ENCODE measurements at regions not wholly inside any gene's neighbourhood (a gene's known extent, or its start where the extent isn't known, plus 50 kb on each side); places are given as distances from the start of the nearest gene placed in this dataset.

DNA sequence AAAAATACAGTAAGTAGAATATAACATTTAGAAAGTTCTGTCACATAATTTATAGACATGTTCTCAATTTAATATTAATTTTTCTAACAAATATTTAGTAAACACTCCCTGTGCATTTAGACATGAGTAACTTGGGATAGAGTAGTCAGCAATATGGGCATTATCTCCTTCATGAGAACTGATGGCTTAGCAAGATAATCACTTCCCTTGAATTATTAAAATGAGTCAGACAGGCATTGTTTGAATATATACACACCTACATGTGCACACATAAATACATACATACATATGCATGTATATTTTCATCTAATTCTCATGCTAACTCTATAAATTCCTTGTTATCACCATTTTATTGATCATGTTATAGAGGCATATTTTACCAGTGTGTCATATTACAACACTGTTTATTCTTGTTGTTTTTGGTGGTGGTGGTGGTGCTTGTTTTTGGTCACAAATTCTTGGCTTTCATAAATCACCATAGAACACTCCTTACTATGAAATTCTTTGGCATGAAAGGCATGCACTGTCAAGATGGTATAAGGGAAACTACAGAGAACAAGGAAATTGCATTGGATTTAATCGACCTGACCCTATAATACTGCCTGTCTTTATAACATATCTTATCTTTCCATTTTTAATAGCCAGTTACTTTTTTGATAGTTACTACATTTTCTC, 434.5 kb upstream of the MANEA start:
- no peak for DNase-seq (ENCODE audit: low read depth in 2 of 2)

DNA sequence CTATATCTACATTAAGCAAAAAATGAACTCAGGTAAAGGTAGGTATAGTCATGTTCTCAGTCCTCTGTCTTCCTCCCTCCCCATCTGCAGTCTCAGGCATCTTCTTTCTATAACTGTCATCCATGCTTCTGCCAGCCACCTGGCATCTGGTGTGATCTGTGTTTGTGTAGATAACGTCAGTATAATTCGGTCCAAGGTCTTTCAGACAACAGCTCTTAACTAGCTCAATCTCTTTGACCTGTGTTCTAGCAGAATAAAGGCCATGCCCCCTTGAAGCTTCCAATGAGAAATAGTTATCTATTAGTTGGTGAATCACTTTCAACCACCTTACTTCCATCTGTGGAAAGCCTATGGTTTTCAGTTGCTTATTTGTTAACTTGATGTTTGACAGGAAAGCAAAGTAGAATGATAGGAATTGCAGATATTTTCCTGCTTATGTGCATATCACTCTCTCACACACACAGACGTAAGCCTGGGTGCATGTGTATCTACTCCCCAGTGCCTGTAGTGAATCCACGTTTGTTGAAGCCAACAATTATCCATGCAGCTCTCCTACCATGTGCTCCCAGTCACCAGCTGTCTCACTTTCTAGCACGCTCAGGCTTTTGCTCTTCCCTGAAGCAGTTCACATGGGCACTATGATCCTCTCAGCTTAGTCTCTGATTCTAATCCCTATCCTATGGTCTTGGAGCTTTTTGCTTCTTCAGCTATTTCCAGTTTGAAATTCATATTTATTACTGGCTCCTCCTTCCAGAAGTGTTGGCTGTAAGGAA, 433.7 kb upstream of the MANEA start:
- DNase-seq (ENCODE audit: low read depth in 2 of 2) = no peak

DNA sequence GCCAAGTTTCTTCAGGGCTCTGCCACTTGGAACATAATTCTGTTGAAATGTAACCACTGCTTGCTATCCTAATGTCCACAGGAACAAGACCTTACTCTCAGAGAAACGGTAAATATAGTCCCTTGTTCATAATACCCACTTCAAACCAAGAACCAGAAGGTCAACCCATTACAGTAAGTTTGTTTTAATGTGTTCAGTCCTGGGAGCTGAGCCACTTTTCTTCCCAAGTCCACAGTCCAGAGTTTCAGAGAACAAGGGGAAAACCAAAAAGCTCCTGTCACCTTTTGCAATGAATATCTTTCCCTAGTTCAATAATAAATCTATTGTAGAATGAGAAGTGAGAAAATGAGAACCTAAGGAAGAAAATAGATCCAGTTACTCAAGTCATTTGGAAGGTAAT, 431.9 kb upstream of the MANEA start:
- DNase-seq (ENCODE audit: low read depth in 2 of 2) = no peak

DNA sequence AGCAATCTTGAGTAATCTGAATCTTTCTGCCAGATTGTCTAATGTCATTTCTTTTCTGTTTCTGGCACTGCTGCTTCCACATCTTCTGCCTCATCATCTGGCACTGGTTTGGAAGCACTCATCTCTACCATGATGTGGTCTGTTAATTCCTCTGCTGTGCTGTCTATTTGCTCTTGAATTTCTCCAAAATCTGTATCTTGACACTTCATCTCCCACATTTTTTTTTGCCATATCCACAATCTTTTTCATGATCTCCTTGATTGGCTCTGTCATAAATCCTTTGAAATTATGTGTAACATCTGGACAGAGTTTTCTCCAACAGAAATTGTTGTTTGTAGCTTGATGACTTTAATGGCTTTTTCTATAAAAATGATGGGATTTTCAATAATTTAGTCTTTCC, 417.8 kb upstream of the MANEA start:
- DNase-seq (ENCODE audit: low read depth in 2 of 2) = no peak

DNA sequence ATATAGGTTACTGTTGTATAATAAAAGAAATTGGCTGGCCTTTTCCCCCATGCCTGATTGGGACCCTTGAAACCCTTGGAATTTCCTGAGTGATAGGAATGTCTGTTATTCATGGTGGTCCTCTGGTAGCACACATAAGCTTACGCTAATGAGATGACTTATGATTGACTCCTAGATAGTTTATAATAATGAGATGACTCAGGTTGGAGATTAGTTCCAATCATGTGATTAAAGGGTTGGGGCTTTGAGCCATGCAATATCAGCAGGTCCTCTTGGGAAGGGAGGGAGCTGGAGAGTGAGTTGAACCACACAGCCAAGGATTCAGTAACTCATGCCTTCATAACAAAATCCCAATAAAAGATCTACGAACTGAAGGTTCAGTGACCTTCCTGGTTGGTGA, 407.6 kb upstream of the MANEA start:
- DNase-seq (ENCODE audit: low read depth in 2 of 2) = no peak

DNA sequence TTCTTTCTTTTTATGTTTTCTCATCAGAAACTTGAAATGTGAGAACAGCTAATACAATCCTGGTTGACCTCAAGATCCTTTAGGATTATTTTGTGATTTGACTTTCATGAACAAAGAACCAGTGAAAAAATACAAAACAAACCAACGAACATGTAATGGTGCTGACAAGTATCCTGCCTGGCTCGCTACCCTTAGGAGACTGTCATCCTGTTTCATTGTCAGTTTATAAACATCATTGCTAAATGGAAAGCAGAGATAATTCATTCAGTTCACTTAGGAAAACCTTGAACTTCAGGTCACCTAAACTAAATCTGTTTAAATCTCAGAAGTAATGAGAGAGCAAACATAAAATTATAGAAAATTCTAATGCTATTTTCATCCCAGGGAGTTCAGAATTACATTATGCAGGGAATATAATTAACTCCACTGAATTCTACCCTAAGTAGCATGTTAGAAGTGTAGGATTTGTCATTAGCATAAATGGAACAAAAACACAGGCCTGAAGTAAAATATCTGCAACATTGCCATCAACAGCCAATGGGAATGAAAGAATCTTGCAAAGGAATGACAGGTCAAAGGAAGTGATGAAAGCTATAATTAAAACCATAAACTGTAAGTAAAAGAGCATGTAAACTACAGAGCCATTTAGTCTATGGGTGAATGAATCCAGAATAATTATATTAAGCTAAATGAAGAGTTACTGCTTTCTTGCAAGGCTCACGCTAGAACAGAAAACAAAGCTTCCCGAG, 401.2 kb upstream of the MANEA start:
- no peak for DNase-seq (ENCODE audit: low read depth in 2 of 2)

DNA sequence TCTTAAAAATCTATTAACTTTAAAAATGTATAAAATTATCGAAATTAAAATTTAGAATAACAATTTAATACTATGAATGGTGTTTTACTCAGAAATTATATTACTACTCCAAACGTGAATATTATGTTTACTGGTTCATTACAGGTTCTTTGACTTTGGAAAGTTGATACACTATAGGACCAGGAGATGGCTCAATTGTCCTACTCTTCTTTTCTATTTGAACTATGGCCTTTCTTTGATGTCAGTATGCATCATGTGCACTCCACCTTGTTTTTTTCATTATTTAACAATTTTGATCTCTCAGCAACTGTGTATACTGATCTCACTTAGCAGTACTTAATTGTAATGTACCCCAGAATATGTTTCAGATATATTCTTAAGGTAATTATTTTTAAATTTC, 391.5 kb upstream of the MANEA start:
- no peak for DNase-seq (ENCODE audit: low read depth in 2 of 2)

DNA sequence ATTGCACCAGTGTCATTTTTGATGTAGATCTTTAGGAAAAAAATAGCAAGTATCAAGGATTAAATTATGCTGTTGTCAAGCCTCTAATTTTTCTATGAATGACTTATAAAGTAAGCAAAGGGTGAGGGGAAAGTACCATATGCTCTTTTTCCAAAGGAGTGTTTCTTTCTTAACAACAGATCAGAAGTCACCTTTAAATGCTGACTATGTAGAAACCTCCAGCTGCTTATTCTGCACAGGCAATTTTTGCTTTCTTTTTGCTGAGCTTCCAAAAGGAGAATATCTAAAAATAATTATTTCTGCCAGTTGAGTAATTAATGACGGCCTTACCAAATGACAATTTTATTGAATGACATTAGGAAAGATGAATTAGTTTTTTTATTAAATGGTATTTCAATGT, 390.6 kb upstream of the MANEA start:
- no peak for DNase-seq (ENCODE audit: low read depth in 2 of 2)

DNA sequence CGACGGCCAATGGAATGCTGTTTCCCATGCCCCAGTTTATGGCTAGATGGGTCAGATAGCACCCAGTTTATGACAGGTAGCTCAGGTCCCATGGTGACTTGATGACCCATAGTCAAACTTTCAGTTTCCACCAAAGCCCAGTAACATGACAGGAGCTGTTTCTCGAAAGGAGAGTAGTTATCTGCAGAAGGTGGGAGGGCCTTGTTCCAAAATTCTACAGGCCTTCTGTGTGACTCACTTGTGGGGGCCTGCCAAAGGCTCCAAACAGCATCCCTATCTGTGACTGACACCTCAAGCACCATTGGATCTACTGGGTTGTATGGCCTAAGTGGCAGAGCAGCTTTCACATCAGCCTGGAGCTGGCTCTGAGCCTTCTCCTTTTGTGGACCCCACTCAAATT, 379.7 kb upstream of the MANEA start:
- no peak for DNase-seq (ENCODE audit: low read depth in 2 of 2)

DNA sequence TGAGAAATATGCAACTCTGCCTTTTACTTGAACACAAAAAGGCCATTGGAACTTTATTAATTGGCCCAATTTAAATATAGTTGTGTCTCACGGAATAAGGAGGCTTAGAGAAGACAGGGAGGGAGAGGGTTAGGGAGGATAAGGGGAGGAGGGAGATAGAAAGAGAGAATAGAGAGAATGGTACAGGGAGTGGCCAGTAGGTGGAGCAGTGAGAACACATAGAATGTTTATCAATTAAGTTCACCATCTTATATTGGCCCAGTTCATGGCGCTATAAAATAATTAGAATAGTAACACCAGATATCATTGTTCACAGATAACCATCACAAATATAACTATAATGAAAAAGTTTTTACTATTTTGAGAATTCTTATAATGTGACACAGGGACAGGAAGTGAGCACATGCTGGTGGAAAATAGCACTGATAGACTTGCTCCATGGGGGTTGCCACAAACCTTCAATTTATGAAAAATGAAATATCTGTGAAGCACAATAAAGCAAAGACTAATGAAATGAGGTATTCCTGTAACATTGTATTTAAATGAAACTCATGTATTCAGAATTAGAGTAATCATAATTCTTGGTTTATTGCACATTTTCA, 374.1 kb upstream of the MANEA start:
- no peak for DNase-seq (ENCODE audit: low read depth in 2 of 2)

DNA sequence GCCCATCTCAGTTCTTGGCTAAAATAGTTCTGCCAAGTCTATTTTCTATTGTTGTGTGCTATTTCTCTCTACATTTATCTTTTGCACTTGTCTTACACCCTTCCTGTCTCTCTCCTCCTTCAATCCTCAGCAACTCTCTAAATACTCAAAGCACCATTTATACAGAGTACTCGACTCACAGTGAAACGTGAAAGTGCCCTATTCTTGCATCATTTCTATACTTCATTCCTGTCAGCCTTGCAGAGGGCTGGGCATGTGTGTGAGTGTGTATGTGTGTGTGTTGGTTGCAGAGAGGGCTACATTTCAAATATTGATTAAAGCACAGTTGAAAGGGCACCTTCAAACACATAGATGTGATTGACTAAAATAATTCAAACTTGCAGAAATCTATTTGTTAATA, 373.2 kb upstream of the MANEA start:
- DNase-seq (ENCODE audit: low read depth in 2 of 2) = no peak

DNA sequence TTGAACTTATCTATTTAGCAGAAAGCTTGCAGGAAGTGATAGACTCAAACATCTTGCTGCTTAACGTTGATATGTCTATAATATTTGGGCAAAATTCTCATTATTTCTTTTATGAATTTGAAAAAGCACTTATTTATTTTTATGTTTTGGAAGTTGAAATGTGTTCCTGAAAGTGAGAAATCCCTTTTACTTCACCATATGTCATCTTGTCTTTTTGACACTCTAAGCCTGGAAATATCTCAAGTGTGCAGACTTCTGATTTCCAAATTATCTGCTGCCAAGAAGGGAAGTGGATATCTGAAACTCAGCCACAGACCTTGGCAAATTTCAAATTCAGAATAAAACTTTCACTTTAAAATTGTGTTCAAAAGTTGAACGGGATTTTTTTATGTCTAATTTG, 368.7 kb upstream of the MANEA start:
- no peak for DNase-seq (ENCODE audit: low read depth in 2 of 2)

DNA sequence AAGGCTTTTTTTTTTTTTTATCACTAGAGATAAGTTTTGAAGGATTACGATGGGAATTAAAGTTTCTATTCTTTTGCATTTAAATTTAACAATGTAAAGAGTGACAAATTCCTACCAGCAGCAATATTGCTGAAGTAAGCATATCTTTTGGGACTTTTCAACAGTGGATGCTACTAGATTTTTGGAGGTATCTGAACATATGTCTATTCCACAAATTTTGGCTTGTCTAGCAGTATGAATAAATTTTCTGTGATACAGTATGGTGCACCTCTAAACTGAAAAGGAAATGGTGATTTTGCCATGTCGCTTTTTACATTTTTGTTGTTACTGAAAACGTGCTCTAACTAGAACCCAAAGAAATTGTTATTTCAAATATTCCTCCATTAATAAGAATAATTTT, 368.3 kb upstream of the MANEA start:
- no peak for DNase-seq (ENCODE audit: low read depth in 2 of 2)

DNA sequence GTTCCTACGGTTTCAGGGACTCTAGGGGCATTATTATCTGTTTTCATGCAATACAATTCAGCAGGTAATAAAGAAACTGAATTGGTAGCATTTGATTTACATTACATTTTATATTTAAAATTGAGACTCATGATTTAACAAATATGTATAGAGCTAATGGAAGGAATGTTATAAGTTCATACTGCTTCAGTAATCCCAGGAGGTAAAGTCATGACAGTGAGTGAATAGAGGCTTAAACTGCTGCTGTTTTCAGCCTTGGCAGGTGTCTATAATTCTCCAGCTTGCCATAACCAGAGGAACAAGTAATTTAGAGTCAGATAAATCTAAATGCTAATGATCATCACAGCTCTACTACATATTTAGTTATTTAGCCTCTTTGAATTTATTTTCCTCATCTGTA, 360.8 kb upstream of the MANEA start:
- DNase-seq (ENCODE audit: low read depth in 2 of 2) = no peak

DNA sequence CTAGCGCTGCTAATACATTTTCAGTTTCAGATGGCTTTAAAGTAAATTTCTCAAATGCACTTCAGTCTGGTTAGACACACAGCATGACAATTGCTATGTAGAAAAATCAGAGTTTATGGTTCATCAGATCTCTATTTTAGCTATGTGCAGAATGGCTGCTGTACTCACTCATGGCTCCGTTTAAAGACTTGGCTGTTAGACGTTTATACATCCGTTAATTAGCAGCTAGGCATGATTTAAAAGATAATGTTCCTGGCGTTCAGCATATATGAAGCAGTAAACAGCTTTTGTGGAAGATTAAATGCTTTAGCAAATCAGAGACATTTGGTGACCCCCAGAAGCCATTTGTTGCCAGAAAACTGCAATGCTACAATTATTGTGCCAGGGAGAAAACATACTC, 350.0 kb upstream of the MANEA start:
- no peak for DNase-seq (ENCODE audit: low read depth in 2 of 2)

DNA sequence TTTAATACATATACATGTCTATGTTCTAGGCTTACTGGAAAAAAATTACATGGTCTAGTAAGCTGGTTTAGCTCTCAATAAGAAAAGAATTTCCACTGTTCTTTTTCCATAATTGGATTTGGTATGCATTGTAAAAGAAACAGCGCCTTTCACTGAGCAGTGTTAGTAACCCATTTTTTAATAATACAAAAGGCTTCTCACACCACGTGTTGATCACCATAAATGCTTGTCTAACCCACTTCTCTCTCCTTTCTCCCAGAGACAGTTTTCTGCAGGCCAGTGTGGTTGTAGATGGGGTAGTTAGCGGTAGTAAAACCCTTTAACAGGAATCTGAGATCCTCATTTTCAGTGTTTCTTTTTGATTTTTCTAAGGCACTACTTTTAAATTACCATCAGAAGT, 348.7 kb upstream of the MANEA start:
- no peak for DNase-seq (ENCODE audit: low read depth in 2 of 2)

DNA sequence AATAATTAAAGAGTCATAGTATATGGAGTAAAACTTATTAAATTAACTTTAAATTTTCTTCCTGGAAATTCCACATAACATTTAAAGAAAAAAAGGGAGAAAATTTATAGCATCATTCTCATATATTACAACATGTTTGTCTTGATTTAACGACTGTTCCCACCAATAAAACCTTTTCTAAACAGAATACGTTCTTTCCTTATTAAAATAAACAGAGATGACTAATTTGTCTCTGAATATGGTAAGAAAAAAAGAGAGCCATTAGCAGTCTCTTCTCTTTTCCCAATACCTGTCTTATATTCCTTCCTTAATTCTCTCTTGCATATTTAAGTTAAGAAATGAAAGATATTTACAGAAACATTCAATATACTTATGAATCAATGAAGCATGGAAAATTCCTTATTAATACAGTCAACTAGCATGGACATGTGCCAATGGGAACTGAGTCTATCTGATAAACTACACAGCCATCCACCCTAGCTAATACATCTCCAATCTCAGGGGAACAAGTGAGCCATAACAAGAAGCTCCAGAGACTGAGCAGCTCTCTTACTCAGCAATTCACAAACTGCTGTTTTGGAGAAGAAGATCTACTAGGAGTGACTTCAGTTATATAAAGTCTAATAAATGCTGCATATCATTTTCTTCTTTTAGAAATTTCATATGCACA, 347.1 kb upstream of the MANEA start:
- no peak for DNase-seq (ENCODE audit: low read depth in 2 of 2)

DNA sequence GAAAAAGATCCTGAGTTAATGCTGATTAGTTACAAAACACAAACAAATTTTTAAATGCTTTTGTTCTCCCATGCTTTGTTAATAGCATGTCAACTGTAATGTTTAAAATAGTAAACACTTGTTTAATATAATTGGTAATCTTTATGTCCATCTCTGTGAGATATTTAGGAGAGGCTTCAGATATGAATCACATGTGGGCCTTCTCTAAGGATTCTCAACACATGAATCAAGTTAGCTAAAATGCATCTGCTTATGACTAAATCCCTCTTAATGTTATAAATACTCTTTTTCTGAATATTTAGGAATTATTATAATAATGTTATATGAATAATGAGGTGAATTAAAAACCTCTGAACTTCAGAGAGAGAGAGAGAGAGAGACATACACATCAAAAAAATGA, 345.9 kb upstream of the MANEA start:
- no peak for DNase-seq (ENCODE audit: low read depth in 2 of 2)

DNA sequence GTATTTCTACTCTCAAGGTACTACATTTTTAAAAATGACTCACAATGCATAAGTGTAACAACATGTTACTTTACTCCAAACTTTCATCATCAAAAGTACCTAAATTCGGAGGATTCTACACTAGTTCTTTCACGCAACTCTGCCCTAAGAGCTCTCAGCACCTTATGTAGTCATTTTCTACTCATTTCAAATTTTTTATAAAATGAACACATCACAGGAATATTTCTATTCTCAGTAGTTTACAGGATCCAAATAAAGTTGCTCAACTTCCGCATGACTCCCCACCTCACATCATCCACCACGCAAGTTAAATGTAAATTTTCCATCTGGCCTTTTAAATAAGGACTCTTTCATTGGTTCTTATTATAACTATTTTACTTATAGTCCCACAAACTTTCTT, 344.9 kb upstream of the MANEA start:
- DNase-seq (ENCODE audit: low read depth in 2 of 2) = no peak

DNA sequence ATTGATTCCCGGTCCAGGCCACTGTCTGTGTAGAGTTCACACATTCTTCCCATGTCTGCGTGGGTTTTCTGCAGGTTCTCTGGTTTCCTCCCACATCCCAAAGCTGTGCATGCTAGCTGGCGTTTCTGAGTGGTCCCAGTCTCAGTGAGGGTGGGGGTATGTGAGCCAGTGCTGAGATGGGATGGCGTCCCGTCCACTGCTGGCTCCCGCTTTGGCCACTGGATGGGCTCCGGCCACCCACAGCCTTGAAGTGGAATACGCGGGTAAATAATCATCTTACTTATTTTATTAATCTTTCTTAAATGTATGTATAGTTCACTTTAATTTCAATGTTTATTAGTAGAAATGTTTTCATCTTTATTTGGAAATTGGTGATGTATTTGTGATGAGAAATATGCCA, 343.5 kb upstream of the MANEA start:
- DNase-seq (ENCODE audit: low read depth in 2 of 2) = no peak

DNA sequence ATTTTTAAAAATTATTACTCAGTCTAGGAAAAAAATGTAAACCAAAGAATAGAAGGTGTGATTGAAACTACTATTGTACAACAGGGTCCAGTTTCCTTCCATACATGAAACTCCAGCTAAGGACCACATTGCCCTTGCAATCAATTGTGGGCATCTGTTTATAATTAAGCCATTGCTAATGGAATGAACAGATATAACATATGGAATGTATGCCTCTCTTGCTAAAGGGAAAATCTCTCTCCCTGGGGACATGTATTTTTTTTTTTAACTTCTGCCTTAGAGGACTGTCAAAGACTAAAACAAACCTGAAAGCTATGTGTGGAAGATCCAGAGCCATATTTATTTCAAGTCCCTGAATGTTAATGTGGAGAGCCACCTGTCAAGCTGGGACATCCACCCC, 336.8 kb upstream of the MANEA start:
- DNase-seq (ENCODE audit: low read depth in 2 of 2) = no peak

DNA sequence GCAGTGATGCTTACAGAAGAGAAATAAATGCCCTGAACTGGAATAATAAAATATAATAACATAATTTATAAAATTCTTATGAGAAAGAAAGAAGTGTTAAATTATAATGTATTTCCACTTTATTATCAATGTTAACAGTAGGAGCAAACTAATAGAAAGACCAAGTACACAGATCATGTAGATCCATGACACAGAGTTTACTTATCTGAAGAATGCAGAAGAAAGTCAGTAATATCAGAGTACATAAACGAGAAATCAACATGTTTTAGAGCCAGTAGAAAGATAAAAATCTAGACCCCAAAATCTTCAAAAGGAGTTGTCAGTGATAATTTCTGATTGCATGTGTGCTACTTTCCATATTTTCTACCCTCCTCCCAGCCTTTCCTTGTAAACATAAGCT, 334.8 kb upstream of the MANEA start:
- DNase-seq (ENCODE audit: low read depth in 2 of 2) = no peak
